Type B pancreatic cell (in vitro differentiated cells): ENCODE measurements at regions not wholly inside any gene's neighbourhood (a gene's known extent, or its start where the extent isn't known, plus 50 kb on each side); places are given as distances from the start of the nearest gene placed in this dataset.

ENCODE experiments used
- DNase-seq: peaks from one replicate; pipeline ENCODE4 v3.0.0; 2021; ENCODE audit warnings: mixed read lengths; ENCODE audit not compliant: unreplicated experiment; ENCODE audit errors: extremely low spot score
- H3K27ac Mint-ChIP-seq: 2 replicates; pipeline ENCODE4 v1.8.0; 2021; ENCODE audit warnings: mild to moderate bottlenecking, mixed read lengths
- H3K27me3 Mint-ChIP-seq: 2 replicates; pipeline ENCODE4 v1.8.0; 2021; ENCODE audit warnings: mixed read lengths
- H3K36me3 Mint-ChIP-seq: 2 replicates; pipeline ENCODE4 v1.8.0; 2021; ENCODE audit warnings: mixed read lengths
- H3K4me1 Mint-ChIP-seq: one replicate; pipeline ENCODE4 v1.8.0; 2021; ENCODE audit warnings: mixed read lengths; ENCODE audit not compliant: unreplicated experiment
- H3K4me3 Mint-ChIP-seq: 2 replicates; pipeline ENCODE4 v1.8.0; 2021; ENCODE audit warnings: mild to moderate bottlenecking, mixed read lengths
- H3K9me3 Mint-ChIP-seq: 2 replicates; pipeline ENCODE4 v1.8.0; 2021; ENCODE audit warnings: mixed read lengths
- CTCF ChIP-seq: fragments of 200-600 bp; sonication (generic); conservative IDR thresholded peaks from 2 replicates; pipeline ENCODE4 v1.5.0; 2021; ENCODE audit warnings: antibody characterized with exemption, mild to moderate bottlenecking

- no peak for DNase-seq
- Mint-ChIP-seq H3K4me1 (no peaks in the 10 kb centered on the region), H3K4me3 (no peak overlapping the region), H3K9me3 (no peaks in the 10 kb centered on the region), H3K27me3 (no peaks in the 10 kb centered on the region), H3K36me3 (no peaks in the 10 kb centered on the region), H3K27ac (no peak overlapping the region)
- no peak for TF ChIP-seq CTCF
Observed at GRCh38 chr13:64420181-64420580, 2810.0 kb downstream of the PCDH9 start.

GRCh38 chr13:64417581-64417980 lies 2812.6 kb downstream of the PCDH9 start:
- H3K4me3 Mint-ChIP-seq: no peak overlapping the region
- H3K4me1 Mint-ChIP-seq: no peaks in the 10 kb centered on the region
- DNase-seq: no peak
- no peak overlapping the region for H3K27ac Mint-ChIP-seq
- TF ChIP-seq CTCF: no peak
- no peaks in the 10 kb centered on the region for H3K36me3 Mint-ChIP-seq
- peaks cover 4% of the 10 kb centered on the region for H3K9me3 Mint-ChIP-seq
- no peaks in the 10 kb centered on the region for H3K27me3 Mint-ChIP-seq

- no peak overlapping the region for H3K27ac Mint-ChIP-seq
- H3K9me3 Mint-ChIP-seq: peaks cover 4% of the 10 kb centered on the region
- H3K27me3 Mint-ChIP-seq: no peaks in the 10 kb centered on the region
- H3K4me3 Mint-ChIP-seq: no peak overlapping the region
- no peak for TF ChIP-seq CTCF
- no peaks in the 10 kb centered on the region for H3K36me3 Mint-ChIP-seq
- no peak for DNase-seq
- H3K4me1 Mint-ChIP-seq: no peaks in the 10 kb centered on the region
Observed at GRCh38 chr13:64414381-64414780, 2815.8 kb downstream of the PCDH9 start.

GRCh38 chr13:64413529-64413928 lies 2816.6 kb downstream of the PCDH9 start:
- TF ChIP-seq CTCF: no peak
- DNase-seq: no peak
- H3K4me1 Mint-ChIP-seq: no peaks in the 10 kb centered on the region
- no peak overlapping the region for H3K4me3 Mint-ChIP-seq
- H3K27ac Mint-ChIP-seq: no peak overlapping the region
- no peaks in the 10 kb centered on the region for H3K36me3 Mint-ChIP-seq
- peaks cover 4% of the 10 kb centered on the region for H3K9me3 Mint-ChIP-seq
- no peaks in the 10 kb centered on the region for H3K27me3 Mint-ChIP-seq

GRCh38 chr13:64410276-64411053 lies 2819.7 kb downstream of the PCDH9 start:
- H3K9me3 Mint-ChIP-seq: peaks cover 4% of the 10 kb centered on the region
- TF ChIP-seq CTCF: no peak
- H3K27me3 Mint-ChIP-seq: no peaks in the 10 kb centered on the region
- no peaks in the 10 kb centered on the region for H3K4me1 Mint-ChIP-seq
- no peak overlapping the region for H3K27ac Mint-ChIP-seq
- no peaks in the 10 kb centered on the region for H3K36me3 Mint-ChIP-seq
- no peak overlapping the region for H3K4me3 Mint-ChIP-seq
- no peak for DNase-seq

GRCh38 chr13:64397701-64398100 lies 2832.4 kb downstream of the PCDH9 start:
- no peak for DNase-seq
- Mint-ChIP-seq H3K36me3 (no peaks in the 10 kb centered on the region), H3K4me1 (peaks cover 6% of the 10 kb centered on the region), H3K27ac (no peak overlapping the region), H3K9me3 (no peaks in the 10 kb centered on the region), H3K27me3 (no peaks in the 10 kb centered on the region), H3K4me3 (no peak overlapping the region)
- no peak for TF ChIP-seq CTCF
